ENCODE measurements at regions not wholly inside any gene's neighbourhood (a gene's known extent, or its start where the extent isn't known, plus 50 kb on each side); places are given as distances from the start of the nearest gene placed in this dataset.

- TF ChIP-seq ZNF175 (CRISPR knock-in tag; IDR thresholded peaks at IDR 0.05; ENCODE audit: low read depth) (no peak), NCOA2 (IDR thresholded peaks at IDR 0.05; ENCODE audit: partially characterized antibody in 2 of 2) (no peak)
Measured at GRCh38 chr4:173777421-173777820, 247.4 kb upstream of the HAND2 start (continued).

- FAIRE-seq: no peak
- no peaks in the 10 kb centered on the region for H3K36me3 ChIP-seq (ENCODE audit: control insufficient read depth, insufficient read depth, low read length)
- no peak for TF ChIP-seq MYC (IDR thresholded peaks at IDR 0.05; ENCODE audit: low read depth, low read length)
- TF ChIP-seq MYC (CRISPR knock-in tag; IDR thresholded peaks at IDR 0.05; ENCODE audit: borderline replicate concordance, low read depth): no peak
- no peak for TF ChIP-seq PYGO2 (tag; IDR thresholded peaks at IDR 0.05)
- no peak for TF ChIP-seq NFYB (IDR thresholded peaks at IDR 0.05; ENCODE audit: extremely low read depth, insufficient read length)
- no peak for TF ChIP-seq ZNF717 (CRISPR knock-in tag; IDR thresholded peaks at IDR 0.05)
- TF ChIP-seq ZNF407 (IDR thresholded peaks at IDR 0.05; ENCODE audit: low read depth): no peak
- TF ChIP-seq ETV5 (CRISPR knock-in tag; IDR thresholded peaks at IDR 0.05; ENCODE audit: low read depth): no peak
- TF ChIP-seq BACH1 (tag; IDR thresholded peaks at IDR 0.05): no peak
- TF ChIP-seq SRSF3 (IDR thresholded peaks at IDR 0.05; ENCODE audit: insufficient read depth, low read length): no peak
- no peak for TF ChIP-seq HSF4 (CRISPR knock-in tag; IDR thresholded peaks at IDR 0.05; ENCODE audit: borderline replicate concordance)
- TF ChIP-seq MAFG (tag; conservative IDR thresholded peaks at IDR 0.05): no peak
Measured at GRCh38 chr4:173769568-173769967, 239.5 kb upstream of the HAND2 start.

More at GRCh38 chr4:173769568-173769967, 239.5 kb upstream of the HAND2 start:
- H3K27ac ChIP-seq (ENCODE audit: extremely low read depth, low read depth, low read length): no peak overlapping the region
- POLR2A ChIA-PET: no interaction called here
- no peaks in the 10 kb centered on the region for H3K79me2 ChIP-seq (ENCODE audit: control insufficient read depth, insufficient read depth, low read length)
- no peaks in the 10 kb centered on the region for H3K9me1 ChIP-seq (ENCODE audit: control insufficient read depth, insufficient read depth, low read length)
- BruUV-seq (replicated peaks): no TSS peak
- H3K4me2 ChIP-seq (ENCODE audit: insufficient read depth, low read length): no peak overlapping the region
- no peaks in the 10 kb centered on the region for H4K20me1 ChIP-seq (replicated peaks; ENCODE audit: control insufficient read depth, insufficient read depth, low read length)
- intact Hi-C loops (cut with micrococcal nuclease) (no loop called here), in situ Hi-C loops (cut with MboI) (no loop called here)
- CTCF ChIA-PET (ENCODE audit: low intra/inter-chr PET ratio): no interaction called here
- no peaks in the 10 kb centered on the region for H3K4me1 ChIP-seq (replicated peaks in 1 of 2; ENCODE audit: control insufficient read depth in 2 of 2, insufficient read depth in 2 of 2, low read length in 2 of 2)
- no peak for ATAC-seq
- no peak overlapping the region for H3K9ac ChIP-seq (ENCODE audit: insufficient read depth in 1 of 2, low read depth in 2 of 2, low read length in 2 of 2)
- no peak overlapping the region for H3K4me3 ChIP-seq
- no peak for DNase-seq (ENCODE audit: extremely low read depth in 1 of 4, low spot score in 3 of 4)
- H3K27me3 ChIP-seq (ENCODE audit: control insufficient read depth in 2 of 2, insufficient read depth in 2 of 2, low read length in 2 of 2): no peaks in the 10 kb centered on the region
- WGBS (ENCODE audit: insufficient coverage, low coverage, missing lambda C conversion rate): 11% methylated on average over 1 of the region's 1 CpG
- no peaks in the 10 kb centered on the region for H3K9me3 ChIP-seq (replicated peaks; ENCODE audit: control insufficient read depth, insufficient read depth, low read depth, low read length)
- H2AFZ ChIP-seq (ENCODE audit: low read depth, low read length): no peak overlapping the region

Data from K562 (cell line).